ENCODE measurements at regions not wholly inside any gene's neighbourhood (a gene's known extent, or its start where the extent isn't known, plus 50 kb on each side); places are given as distances from the start of the nearest gene placed in this dataset.

GRCh38 chr12:63508543-63508942, 159.8 kb downstream of the DPY19L2 start:
- H4K8ac ChIP-seq (ENCODE audit: low read depth in 2 of 2, low read length in 2 of 2): no peak overlapping the region
- POLR2A ChIA-PET (ENCODE audit: unreplicated experiment): no interaction called here
- no peak overlapping the region for H2BK5ac ChIP-seq (ENCODE audit: low read depth, low read length, poor library complexity, severe bottlenecking)
- WGBS, 2 experiments (ENCODE audit: extremely low coverage in 2 of 2, insufficient read length in 1 of 2): 92% methylated on average over 2 of the region's 5 CpGs; no CpG with 5 or more reads in 1 of the 2 experiments
- BruUV-seq (replicated peaks): no TSS peak
- no peak overlapping the region for H3K14ac ChIP-seq (replicated peaks; ENCODE audit: low read depth, low read length)
- no peaks in the 10 kb centered on the region for H3K36me3 ChIP-seq (ENCODE audit: control insufficient read depth, insufficient read depth, low read length)
- CTCF ChIA-PET: no interaction called here
- dilution Hi-C loops (cut with HindIII; ENCODE audit: low sequenced_read_pairs, unreplicated experiment): no loop called here
- H2BK20ac ChIP-seq (ENCODE audit: low read depth, low read length): no peak overlapping the region
- TF ChIP-seq RFX5 (IDR thresholded peaks at IDR 0.05; ENCODE audit: low read depth, low read length): no peak
- intact Hi-C loops (cut with micrococcal nuclease): no loop called here
- no peak overlapping the region for H3K4me2 ChIP-seq (ENCODE audit: low read depth, low read length)
- H2BK15ac ChIP-seq (ENCODE audit: low read depth, low read length): no peak overlapping the region
- no peak overlapping the region for H2BK120ac ChIP-seq (ENCODE audit: low read depth, low read length)
- in situ Hi-C loops (cut with MboI; ENCODE audit: low sequenced_read_pairs): no loop called here
- H2AK9ac ChIP-seq (replicated peaks; ENCODE audit: low read depth, low read length, poor library complexity): no peak overlapping the region
- H2AFZ ChIP-seq (replicated peaks; ENCODE audit: low read length, poor library complexity): no peak overlapping the region
- no peak overlapping the region for H3K4me3 ChIP-seq (ENCODE audit: insufficient read depth, low read depth, low read length)
- no peak overlapping the region for H4K91ac ChIP-seq (ENCODE audit: insufficient read depth, low read depth, low read length)
- no peak for DNase-seq
- H2AK5ac ChIP-seq (ENCODE audit: low read depth, low read length): no peak overlapping the region
- no peak overlapping the region for H3K56ac ChIP-seq (ENCODE audit: extremely low read depth, insufficient read depth, low read length)
- H4K5ac ChIP-seq (ENCODE audit: low read depth, low read length): no peak overlapping the region
- H3K79me1 ChIP-seq (ENCODE audit: low read depth in 1 of 2, low read length in 2 of 2): no peaks in the 10 kb centered on the region
- no peaks in the 10 kb centered on the region for H4K20me1 ChIP-seq (ENCODE audit: insufficient read depth, low read length)
- no peaks in the 10 kb centered on the region for H3K4me1 ChIP-seq (ENCODE audit: control insufficient read depth, insufficient read depth, low read length)
- no peak overlapping the region for H3K18ac ChIP-seq (ENCODE audit: low read depth, low read length)
- H3K9ac ChIP-seq (ENCODE audit: low read depth, low read length): no peak overlapping the region
- ATAC-seq (ENCODE audit: low read depth): no peak
- H3K4ac ChIP-seq (ENCODE audit: low read depth, low read length): no peak overlapping the region
- no peak overlapping the region for H3K27ac ChIP-seq (ENCODE audit: insufficient read depth, low read length)
- no peaks in the 10 kb centered on the region for H3K9me1 ChIP-seq (ENCODE audit: insufficient read depth, low read length)
- no peaks in the 10 kb centered on the region for H3K9me3 ChIP-seq (ENCODE audit: control insufficient read depth, insufficient read depth, low read length)
- H3K23ac ChIP-seq (ENCODE audit: low read depth, low read length): no peak overlapping the region
- no peaks in the 10 kb centered on the region for H3K27me3 ChIP-seq (ENCODE audit: control insufficient read depth, insufficient read depth, low read length)
